GM23338 (cell line): ENCODE measurements at regions not wholly inside any gene's neighbourhood (a gene's known extent, or its start where the extent isn't known, plus 50 kb on each side); places are given as distances from the start of the nearest gene placed in this dataset.
"Not testable (repeated sequence)": the region's sequence is repeated elsewhere in the genome, so short reads cannot be mapped to it uniquely, and the experiment has no call there.

Source experiments
- ATAC-seq: fragments of 200-7000 bp; cut with Tn5 transposase; 3 replicates; pipeline ENCODE4 v1.9.1; 2020
- DNase-seq: peaks from one replicate; pipeline ENCODE4 v3.0.0-alpha.2; 2015; ENCODE audit warnings: low spot score
- H2AFZ ChIP-seq: fragments of 200-600 bp; sonication (generic); 2 replicates; pipeline ENCODE4 v1.8.0; 2016; ENCODE audit warnings: antibody characterized with exemption, mild to moderate bottlenecking, moderate library complexity
- H3F3A ChIP-seq: fragments of 200-600 bp; sonication (generic); replicated peaks from 2 replicates; pipeline ENCODE4 v1.8.0; 2017; ENCODE audit warnings: antibody characterized with exemption, mixed run types, low read depth
- H3K27ac ChIP-seq: fragments of 200-600 bp; sonication (generic); 2 replicates; pipeline ENCODE4 v1.6.1; 2016; ENCODE audit warnings: low read depth
- H3K27me3 ChIP-seq: fragments of 200-600 bp; sonication (generic); 2 replicates; pipeline ENCODE4 v1.8.0; 2016; ENCODE audit warnings: mild to moderate bottlenecking, mixed run types, moderate library complexity; ENCODE audit not compliant: insufficient read depth
- H3K36me3 ChIP-seq: fragments of 200-600 bp; sonication (generic); 2 replicates; pipeline ENCODE4 v1.8.0; 2016; ENCODE audit warnings: mild to moderate bottlenecking; ENCODE audit not compliant: insufficient read depth
- H3K4me1 ChIP-seq: fragments of 200-600 bp; sonication (generic); 2 replicates; pipeline ENCODE4 v1.8.0; 2016; ENCODE audit warnings: mild to moderate bottlenecking, moderate library complexity; ENCODE audit not compliant: insufficient read depth
- H3K4me2 ChIP-seq: fragments of 200-600 bp; sonication (generic); 2 replicates; pipeline ENCODE4 v1.7.1; 2017; ENCODE audit warnings: mixed run types
- H3K4me3 ChIP-seq: fragments of 200-600 bp; sonication (generic); 2 replicates; pipeline ENCODE4 v1.6.1; 2016; ENCODE audit warnings: mixed run types
- H3K79me2 ChIP-seq: fragments of 200-600 bp; sonication (generic); replicated peaks from 2 replicates; pipeline ENCODE4 v1.8.0; 2017; ENCODE audit warnings: mild to moderate bottlenecking; ENCODE audit not compliant: insufficient read depth
- H3K9me2 ChIP-seq: fragments of 200-600 bp; sonication (generic); 2 replicates; pipeline ENCODE4 v1.8.0; 2017; ENCODE audit not compliant: insufficient read depth
- H4K20me1 ChIP-seq: fragments of 200-600 bp; sonication (generic); replicated peaks from 2 replicates; pipeline ENCODE4 v1.8.0; 2017; ENCODE audit warnings: mild to moderate bottlenecking; ENCODE audit not compliant: insufficient read depth
- H3K27ac Mint-ChIP-seq: 2 replicates; pipeline ENCODE4 v1.8.0; 2020; ENCODE audit warnings: inconsistent platforms, mild to moderate bottlenecking, moderate library complexity, mixed read lengths
- H3K27me3 Mint-ChIP-seq: 3 replicates; pipeline ENCODE4 v1.8.0; 2022; ENCODE audit warnings: low read depth, mild to moderate bottlenecking, moderate library complexity, mixed read lengths, inconsistent platforms; ENCODE audit not compliant: insufficient read depth, poor library complexity
- H3K36me3 Mint-ChIP-seq: 3 replicates; pipeline ENCODE4 v1.8.0; 2021; ENCODE audit warnings: low read depth, mild to moderate bottlenecking, inconsistent platforms, moderate library complexity, mixed read lengths
- H3K4me1 Mint-ChIP-seq: 3 replicates; pipeline ENCODE4 v1.8.0; 2020; ENCODE audit warnings: mild to moderate bottlenecking, inconsistent platforms, mixed read lengths
- H3K4me3 Mint-ChIP-seq: 3 replicates; pipeline ENCODE4 v1.8.0; 2021; ENCODE audit warnings: moderate library complexity, mild to moderate bottlenecking, inconsistent platforms, mixed read lengths
- H3K9me3 Mint-ChIP-seq: 3 replicates; pipeline ENCODE4 v1.8.0; 2020; ENCODE audit warnings: moderate library complexity, mild to moderate bottlenecking, inconsistent platforms, mixed read lengths
- CREB1 ChIP-seq: fragments of 250-450 bp; sonication (Bioruptor Pico); IDR thresholded peaks from 2 replicates; pipeline ENCODE4 v1.5.0; 2020; ENCODE audit warnings: low read depth, mild to moderate bottlenecking, moderate library complexity
- CTCF ChIP-seq, 2 experiments: fragments of 200-600 bp in 1 of 2; sonication (generic) in 1 of 2; conservative IDR thresholded peaks; 2 replicates each; pipeline versions ENCODE4 v1.5.1 to v1.6.1; 2016 to 2017; ENCODE audit warnings: antibody characterized with exemption in 2 of 2, low read depth in 2 of 2, mild to moderate bottlenecking in 2 of 2, moderate library complexity in 1 of 2
- ETS1 ChIP-seq: IDR thresholded peaks from 2 replicates; pipeline ENCODE4 v1.6.1; 2016; ENCODE audit warnings: antibody characterized with exemption
- EZH2 ChIP-seq: fragments of 200-600 bp; sonication (generic); IDR thresholded peaks from one replicate; pipeline ENCODE4 v1.8.0; 2017; ENCODE audit warnings: antibody characterized with exemption, mild to moderate bottlenecking, low read depth; ENCODE audit not compliant: unreplicated experiment
- NANOG ChIP-seq: IDR thresholded peaks from 2 replicates; pipeline ENCODE4 v1.6.1; 2016; ENCODE audit warnings: antibody characterized with exemption, borderline replicate concordance
- POLR2AphosphoS5 ChIP-seq: IDR thresholded peaks from 2 replicates; pipeline ENCODE4 v1.6.1; 2016; ENCODE audit warnings: antibody characterized with exemption, low read depth
- ZNF114 ChIP-seq: fragments of 250-450 bp; sonication (Bioruptor Pico); IDR thresholded peaks from 2 replicates; pipeline ENCODE4 v1.5.0; 2020; ENCODE audit warnings: mild to moderate bottlenecking, moderate library complexity
- ZNF331 ChIP-seq: fragments of 250-450 bp; sonication (Bioruptor Pico); IDR thresholded peaks from 2 replicates; pipeline ENCODE4 v1.5.0; 2020; ENCODE audit warnings: low read depth, mild to moderate bottlenecking, moderate library complexity
- ZNF462 ChIP-seq: fragments of 250-450 bp; sonication (Bioruptor Pico); IDR thresholded peaks from 2 replicates; pipeline ENCODE4 v1.5.0; 2020; ENCODE audit warnings: mild to moderate bottlenecking, moderate library complexity

- TF ChIP-seq ZNF462 (no peak), ZNF114 (CRISPR knock-in tag) (no peak), NANOG (no peak), CREB1 (no peak), CTCF (conservative IDR thresholded peaks at IDR 0.05; ENCODE audit: low read depth in 2 of 2) (no peak), POLR2AphosphoS5 (no peak), ETS1 (no peak), EZH2 (no peak), ZNF331 (CRISPR knock-in tag) (no peak)
These were observed 105.3 kb upstream of the PIK3R1 start (continued) for GRCh38 chr5:68110264-68110663.

- not testable (repeated sequence) for H3K27ac Mint-ChIP-seq, H3K4me1 Mint-ChIP-seq
These were observed 111.3 kb upstream of the PIK3R1 start for GRCh38 chr5:68104217-68104616.

GRCh38 chr5:68103297-68103696 lies 112.3 kb upstream of the PIK3R1 start:
- H4K20me1 ChIP-seq, H3F3A ChIP-seq, H3K9me2 ChIP-seq, H3K4me1 ChIP-seq, H3K27me3 Mint-ChIP-seq, ATAC-seq, DNase-seq, H2AFZ ChIP-seq, H3K27ac Mint-ChIP-seq, H3K79me2 ChIP-seq, H3K4me3 ChIP-seq, H3K4me2 ChIP-seq, H3K36me3 Mint-ChIP-seq, H3K36me3 ChIP-seq, H3K4me3 Mint-ChIP-seq, H3K27ac ChIP-seq, H3K4me1 Mint-ChIP-seq, H3K27me3 ChIP-seq: not testable (repeated sequence)
- H3K9me3 Mint-ChIP-seq: peaks cover 16% of the 10 kb centered on the region

More at GRCh38 chr5:68104217-68104616, 111.3 kb upstream of the PIK3R1 start:
- not testable (repeated sequence) for H3F3A ChIP-seq, H3K4me3 ChIP-seq, DNase-seq, H4K20me1 ChIP-seq, H3K27me3 ChIP-seq, H3K4me1 ChIP-seq, H3K9me2 ChIP-seq, ATAC-seq, H3K79me2 ChIP-seq, H3K27me3 Mint-ChIP-seq, H3K4me3 Mint-ChIP-seq, H3K27ac ChIP-seq, H3K4me2 ChIP-seq, H3K36me3 Mint-ChIP-seq, H2AFZ ChIP-seq, H3K36me3 ChIP-seq
- H3K9me3 Mint-ChIP-seq: peaks cover 16% of the 10 kb centered on the region
